ENCODE measurements at regions not wholly inside any gene's neighbourhood (a gene's known extent, or its start where the extent isn't known, plus 50 kb on each side); places are given as distances from the start of the nearest gene placed in this dataset.

- ChIA-PET CTCF (no interaction called here), POLR2A (no interaction called here)
- Mint-ChIP-seq H3K36me3 (ENCODE audit: low read depth) (no peaks in the 10 kb centered on the region), H3K4me3 (no peak overlapping the region), H3K27ac (no peak overlapping the region), H3K4me1 (ENCODE audit: low read depth) (no peaks in the 10 kb centered on the region), H3K9me3 (peaks cover 62% of the 10 kb centered on the region), H3K27me3 (no peaks in the 10 kb centered on the region)
- ATAC-seq, result no peak
- no peak for DNase-seq
- TF ChIP-seq, protein P1, sequence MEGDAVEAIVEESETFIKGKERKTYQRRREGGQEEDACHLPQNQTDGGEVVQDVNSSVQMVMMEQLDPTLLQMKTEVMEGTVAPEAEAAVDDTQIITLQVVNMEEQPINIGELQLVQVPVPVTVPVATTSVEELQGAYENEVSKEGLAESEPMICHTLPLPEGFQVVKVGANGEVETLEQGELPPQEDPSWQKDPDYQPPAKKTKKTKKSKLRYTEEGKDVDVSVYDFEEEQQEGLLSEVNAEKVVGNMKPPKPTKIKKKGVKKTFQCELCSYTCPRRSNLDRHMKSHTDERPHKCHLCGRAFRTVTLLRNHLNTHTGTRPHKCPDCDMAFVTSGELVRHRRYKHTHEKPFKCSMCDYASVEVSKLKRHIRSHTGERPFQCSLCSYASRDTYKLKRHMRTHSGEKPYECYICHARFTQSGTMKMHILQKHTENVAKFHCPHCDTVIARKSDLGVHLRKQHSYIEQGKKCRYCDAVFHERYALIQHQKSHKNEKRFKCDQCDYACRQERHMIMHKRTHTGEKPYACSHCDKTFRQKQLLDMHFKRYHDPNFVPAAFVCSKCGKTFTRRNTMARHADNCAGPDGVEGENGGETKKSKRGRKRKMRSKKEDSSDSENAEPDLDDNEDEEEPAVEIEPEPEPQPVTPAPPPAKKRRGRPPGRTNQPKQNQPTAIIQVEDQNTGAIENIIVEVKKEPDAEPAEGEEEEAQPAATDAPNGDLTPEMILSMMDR (IDR thresholded peaks at IDR 0.05), result no peak
- intact Hi-C loops (cut with micrococcal nuclease), result no loop called here
Observed at GRCh38 chr16:35734728-35735402, 2275.5 kb downstream of the TP53TG3F start.

- TF ChIP-seq, protein P1 (IDR thresholded peaks at IDR 0.05), result no peak
- H3K4me1 Mint-ChIP-seq (ENCODE audit: low read depth), result no peaks in the 10 kb centered on the region
- DNase-seq (no peak), ATAC-seq (no peak)
- peaks cover 63% of the 10 kb centered on the region for H3K9me3 Mint-ChIP-seq
- no peaks in the 10 kb centered on the region for H3K36me3 Mint-ChIP-seq (ENCODE audit: low read depth)
- intact Hi-C loops (cut with micrococcal nuclease), result no loop called here
- POLR2A ChIA-PET, result no interaction called here
- no peak overlapping the region for H3K4me3 Mint-ChIP-seq
- no peak overlapping the region for H3K27ac Mint-ChIP-seq
- no peaks in the 10 kb centered on the region for H3K27me3 Mint-ChIP-seq
- CTCF ChIA-PET, result no interaction called here
Observed at GRCh38 chr16:35735403-35736251, 2276.2 kb downstream of the TP53TG3F start.

GRCh38 chr16:35736546-35736945, 2277.1 kb downstream of the TP53TG3F start:
- H3K4me1 Mint-ChIP-seq (ENCODE audit: low read depth), result no peaks in the 10 kb centered on the region
- ATAC-seq (no peak), DNase-seq (no peak)
- TF ChIP-seq, protein P1 (IDR thresholded peaks at IDR 0.05), result no peak
- no peaks in the 10 kb centered on the region for H3K36me3 Mint-ChIP-seq (ENCODE audit: low read depth)
- ChIA-PET POLR2A (no interaction called here), CTCF (no interaction called here)
- no peak overlapping the region for H3K4me3 Mint-ChIP-seq
- H3K27ac Mint-ChIP-seq, result no peak overlapping the region
- intact Hi-C loops (cut with micrococcal nuclease), result no loop called here
- H3K9me3 Mint-ChIP-seq, result peaks cover 62% of the 10 kb centered on the region
- H3K27me3 Mint-ChIP-seq, result no peaks in the 10 kb centered on the region

GRCh38 chr16:35737076-35737475, 2277.7 kb downstream of the TP53TG3F start:
- Mint-ChIP-seq H3K27me3 (no peaks in the 10 kb centered on the region), H3K36me3 (ENCODE audit: low read depth) (no peaks in the 10 kb centered on the region), H3K27ac (no peak overlapping the region), H3K9me3 (peaks cover 62% of the 10 kb centered on the region), H3K4me3 (no peak overlapping the region), H3K4me1 (ENCODE audit: low read depth) (no peaks in the 10 kb centered on the region)
- DNase-seq (no peak), ATAC-seq (no peak)
- ChIA-PET CTCF (no interaction called here), POLR2A (no interaction called here)
- TF ChIP-seq, protein P1 (IDR thresholded peaks at IDR 0.05), result no peak
- intact Hi-C loops (cut with micrococcal nuclease), result no loop called here

DNA sequence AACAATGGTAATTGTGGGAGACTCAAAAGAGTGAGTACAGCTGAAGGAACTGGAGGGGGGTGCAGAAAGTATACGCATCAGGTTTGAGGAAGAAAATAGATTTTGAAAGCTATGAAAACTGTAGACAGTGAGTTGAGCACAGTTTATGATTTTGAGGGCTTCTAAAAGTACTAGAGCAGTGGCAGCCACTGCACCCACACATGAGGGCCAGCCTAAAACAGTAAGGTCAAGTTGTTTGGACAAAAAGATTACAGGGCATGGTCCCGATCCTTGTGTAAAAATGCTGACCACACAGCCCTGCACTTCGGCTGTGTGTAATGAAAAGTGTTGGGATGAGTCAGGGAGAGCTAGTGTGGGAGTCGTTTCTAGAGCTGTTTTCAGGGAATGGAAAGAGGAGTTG, 2282.1 kb downstream of the TP53TG3F start:
- ATAC-seq, result no peak

More for the DNA sequence above, 2282.1 kb downstream of the TP53TG3F start:
- H3K27me3 Mint-ChIP-seq, result no peaks in the 10 kb centered on the region
- H3K36me3 Mint-ChIP-seq (ENCODE audit: low read depth), result no peaks in the 10 kb centered on the region
- ChIA-PET CTCF (no interaction called here), POLR2A (no interaction called here)
- H3K9me3 Mint-ChIP-seq, result peaks cover 74% of the 10 kb centered on the region
- no peak overlapping the region for H3K27ac Mint-ChIP-seq
- H3K4me3 Mint-ChIP-seq, result no peak overlapping the region
- H3K4me1 Mint-ChIP-seq (ENCODE audit: low read depth), result no peaks in the 10 kb centered on the region
- no peak for DNase-seq
- TF ChIP-seq, protein P1 (IDR thresholded peaks at IDR 0.05), result no peak
- intact Hi-C loops (cut with micrococcal nuclease), result no loop called here

Data from activated CD8-positive, alpha-beta T cell treated with anti-CD3 and anti-CD28 coated beads for 36 hours (primary cell).